GM12878 (cell line): ENCODE measurements at regions not wholly inside any gene's neighbourhood (a gene's known extent, or its start where the extent isn't known, plus 50 kb on each side); places are given as distances from the start of the nearest gene placed in this dataset.

ENCODE experiments used
- ATAC-seq: fragments of 200-7000 bp; cut with Tn5 transposase; 3 replicates; pipeline ENCODE4 v1.9.1; 2020; ENCODE audit warnings: mild to moderate bottlenecking, moderate library complexity
- BruUV-seq: library from RNA; stranded (reverse); fragments of 400-500 nt; replicated peaks from 2 replicates; lab custom pipeline; 2021; lab: Mats Ljungman, UMichigan
- CTCF ChIA-PET: fragments of 300-600 bp; sonication (Branson Sonifier 250); formaldehyde crosslinking; extraction: SDS; loops from one replicate; lab custom pipeline; 2021; ENCODE audit warnings: inconsistent platforms; lab: Yijun Ruan, JAX
- POLR2A ChIA-PET: fragments of 350-600 bp; formaldehyde crosslinking; extraction: SDS; loops from one replicate; lab custom pipeline; 2021; ENCODE audit warnings: inconsistent platforms; lab: Charles Lee
- RAD21 ChIA-PET: fragments of 300-600 bp; sonication (Branson Sonifier 250); formaldehyde crosslinking; loops from one replicate; lab custom pipeline; 2023; ENCODE audit warnings: antibody characterized with exemption; ENCODE audit not compliant: unreplicated experiment; lab: Charles Lee
- SMC1A ChIA-PET: fragments of 300-600 bp; sonication (Branson Sonifier 250); formaldehyde crosslinking; loops from one replicate; lab custom pipeline; 2023; ENCODE audit not compliant: unreplicated experiment, uncharacterized antibody; lab: Charles Lee
- DNase-seq: peaks from one replicate; pipeline ENCODE4 v3.0.0-alpha.2; 2011; ENCODE audit warnings: low read depth, low spot score
- FAIRE-seq: peaks from 3 replicates; lab custom pipeline; 2011; peaks lifted over from hg19 to GRCh38; lab: Jason Lieb, UNC
- H2AFZ ChIP-seq: 2 replicates; pipeline ENCODE4 v1.6.0; 2011; ENCODE audit warnings: low read depth, low read length, control low read depth; ENCODE audit not compliant: control insufficient read depth
- H3K27ac ChIP-seq: 2 replicates; pipeline ENCODE4 v1.5.1; 2011; ENCODE audit warnings: control low read depth; ENCODE audit not compliant: control insufficient read depth, insufficient read depth
- H3K27me3 ChIP-seq, 2 experiments: replicated peaks in 1 of 2; 2 replicates each; pipeline versions ENCODE4 v1.6.0 to v1.6.1; 2011; ENCODE audit warnings: low read length in 1 of 2; ENCODE audit not compliant: control insufficient read depth in 2 of 2, insufficient read depth in 2 of 2
- H3K36me3 ChIP-seq, 2 experiments: 2 replicates each; pipeline ENCODE4 v1.5.1; 2011; ENCODE audit warnings: low read length in 1 of 2; ENCODE audit not compliant: control insufficient read depth in 2 of 2, insufficient read depth in 2 of 2
- H3K4me1 ChIP-seq: 2 replicates; pipeline ENCODE4 v1.6.1; 2011; ENCODE audit warnings: mild to moderate bottlenecking, low read length, moderate library complexity, mixed read lengths; ENCODE audit not compliant: control insufficient read depth, insufficient read depth
- H3K4me2 ChIP-seq: 2 replicates; pipeline ENCODE4 v1.6.0; 2011; ENCODE audit warnings: control low read depth; ENCODE audit not compliant: control insufficient read depth, insufficient read depth
- H3K4me3 ChIP-seq: fragments of 200-600 bp; sonication (generic); 2 replicates; pipeline ENCODE4 v1.5.1; 2016
- H3K79me2 ChIP-seq: 2 replicates; pipeline ENCODE4 v1.6.0; 2011; ENCODE audit warnings: low read length; ENCODE audit not compliant: control insufficient read depth, insufficient read depth
- H3K9ac ChIP-seq: 2 replicates; pipeline ENCODE4 v1.8.0; 2011; ENCODE audit warnings: low read length, control low read depth, mixed read lengths; ENCODE audit not compliant: control insufficient read depth, insufficient read depth
- H3K9me3 ChIP-seq: replicated peaks from 3 replicates; pipeline ENCODE4 v1.5.1; 2011; ENCODE audit warnings: mild to moderate bottlenecking, low read length; ENCODE audit not compliant: control insufficient read depth, insufficient read depth
- H4K20me1 ChIP-seq: 2 replicates; pipeline ENCODE4 v1.6.0; 2011; ENCODE audit not compliant: control insufficient read depth, insufficient read depth
- CBFB ChIP-seq: IDR thresholded peaks from 2 replicates; pipeline ENCODE4 v1.6.1; 2016; ENCODE audit warnings: antibody characterized with exemption, low read depth
- CHD2 ChIP-seq: IDR thresholded peaks from 2 replicates; pipeline ENCODE4 v1.6.1; 2011; ENCODE audit warnings: low read depth, low read length, improper control_type of control experiment, borderline replicate concordance
- ETV6 ChIP-seq, 2 experiments: fragments of 450-650 bp in 1 of 2; IDR thresholded peaks in 1 of 2; conservative IDR thresholded peaks in 1 of 2; 2 replicates each; pipeline ENCODE4 v1.6.1; 2014; ENCODE audit warnings: antibody characterized with exemption in 1 of 2, borderline replicate concordance in 1 of 2, low read depth in 1 of 2, mild to moderate bottlenecking in 1 of 2, moderate library complexity in 1 of 2
- HDAC6 ChIP-seq: fragments of 200-600 bp; sonication (generic); IDR thresholded peaks from one replicate; pipeline ENCODE4 v1.8.0; 2017; ENCODE audit warnings: antibody characterized with exemption; ENCODE audit not compliant: unreplicated experiment
- JUNB ChIP-seq: IDR thresholded peaks from 2 replicates; pipeline ENCODE4 v1.6.1; 2016; ENCODE audit warnings: antibody characterized with exemption, mild to moderate bottlenecking
- MTA2 ChIP-seq: fragments of 450-650 bp; IDR thresholded peaks from 2 replicates; pipeline ENCODE4 v1.6.1; 2016; ENCODE audit warnings: low read depth, mild to moderate bottlenecking, moderate library complexity
- MYB ChIP-seq: fragments of 150-350 bp; IDR thresholded peaks from 2 replicates; pipeline ENCODE4 v1.6.1; 2014; ENCODE audit warnings: mild to moderate bottlenecking, low read depth, low read length, borderline replicate concordance
- SP1 ChIP-seq: IDR thresholded peaks from one replicate; pipeline ENCODE4 v1.6.1; 2011; ENCODE audit warnings: low read depth, low read length
- TCF7 ChIP-seq: IDR thresholded peaks from 2 replicates; pipeline ENCODE4 v1.6.1; 2014; ENCODE audit warnings: antibody characterized with exemption, borderline replicate concordance
- WGBS: methylation state at CpG from one replicate; pipeline ENCODE4 v1.1.6; 2016; ENCODE audit warnings: low lambda C conversion rate; ENCODE audit not compliant: insufficient replicate concordance, insufficient coverage; ENCODE audit errors: missing lambda C conversion rate; 5-methylcytosine and 5-hydroxymethylcytosine counted together
- in situ Hi-C: fragments of 300-500 bp; cut with MboI; formaldehyde crosslinking; loops from 9 replicates; pipeline ENCODE4 v1.14.3; 2018; ENCODE audit warnings: mixed read lengths
- intact Hi-C: fragments of 100-400 bp; cut with micrococcal nuclease; formaldehyde crosslinking; loops from one replicate; pipeline ENCODE4 v1.14.2; 2022; ENCODE audit not compliant: unreplicated experiment
- TF ChIP-seq, protein P1 (sequence below): fragments of 450-650 bp; IDR thresholded peaks from 2 replicates; pipeline ENCODE4 v1.6.1; 2017; ENCODE audit warnings: low read depth, mild to moderate bottlenecking, moderate library complexity
- TF ChIP-seq, protein P2 (sequence below): fragments of 450-650 bp; formaldehyde crosslinking; IDR thresholded peaks from 2 replicates; pipeline ENCODE4 v1.4.0; 2020; ENCODE audit warnings: mild to moderate bottlenecking, moderate library complexity
- TF ChIP-seq, protein P3 (sequence below): fragments of 450-650 bp; IDR thresholded peaks from 2 replicates; pipeline ENCODE4 v1.6.1; 2016; ENCODE audit warnings: mild to moderate bottlenecking, moderate library complexity, borderline replicate concordance

DNA sequence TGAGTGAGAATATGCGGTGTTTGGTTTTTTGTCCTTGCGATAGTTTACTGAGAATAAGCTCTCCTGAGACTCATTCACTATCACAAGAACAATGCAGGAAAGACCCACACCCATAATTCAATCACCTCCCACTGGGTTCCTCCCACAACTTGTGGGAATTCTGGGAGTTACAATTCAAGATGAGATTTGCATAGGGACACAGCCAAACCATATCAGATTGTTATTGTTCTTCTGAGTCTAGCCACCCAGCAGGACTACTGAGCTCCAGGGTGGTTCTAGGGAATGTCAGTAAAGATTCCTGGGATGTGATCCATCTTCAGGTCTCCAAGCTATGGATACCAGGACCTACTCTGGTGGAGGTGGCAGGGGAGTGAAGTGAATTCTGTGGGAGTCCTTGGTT lies 2075.1 kb upstream of the CDH9 start (continued):
- TF ChIP-seq CHD2 = no peak
- no peak for TF ChIP-seq MYB
- TF ChIP-seq CBFB = no peak

DNA sequence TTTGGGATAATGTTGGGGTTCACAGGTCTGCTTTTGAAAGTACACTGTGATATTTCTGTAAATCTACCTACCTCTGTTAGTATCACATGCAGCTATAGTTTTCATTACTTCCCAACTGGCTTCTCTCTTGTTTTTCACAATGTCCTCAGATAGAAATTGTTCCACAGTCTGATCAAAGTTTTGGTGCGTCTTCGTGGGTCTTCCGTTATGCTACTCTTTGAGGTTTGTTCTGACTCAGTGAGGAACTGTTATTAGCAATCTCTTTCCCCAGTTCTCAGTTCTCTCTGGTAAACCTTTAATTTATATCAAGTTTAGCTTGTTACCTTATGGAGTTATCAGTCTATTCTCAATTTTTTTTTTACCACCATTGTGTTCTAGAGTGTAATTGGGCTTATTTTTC lies 2061.2 kb upstream of the CDH9 start:
- Histone ChIP-seq H3K4me2 (no peak overlapping the region), H3K79me2 (no peaks in the 10 kb centered on the region), H4K20me1 (no peaks in the 10 kb centered on the region), H3K27me3 (no peaks in the 10 kb centered on the region), H3K36me3 (no peaks in the 10 kb centered on the region), H3K4me3 (no peak overlapping the region), H3K9ac (no peak overlapping the region), H3K4me1 (no peaks in the 10 kb centered on the region), H3K27ac (no peak overlapping the region), H3K9me3 (no peaks in the 10 kb centered on the region), H2AFZ (no peak overlapping the region)
- RAD21 ChIA-PET = no interaction called here
- no peak for DNase-seq
- in situ Hi-C loops (no loop called here), intact Hi-C loops (no loop called here)
- peak; percentile 71 for ATAC-seq
- no TSS peak for BruUV-seq
- 0% methylated on average over 3 of the region's 3 CpGs for WGBS
- FAIRE-seq = no peak
- CTCF ChIA-PET = no interaction called here
- SMC1A ChIA-PET = no interaction called here
- POLR2A ChIA-PET = no interaction called here
- TF ChIP-seq ETV6 (conservative IDR thresholded peaks at IDR 0.05 in 1 of 2, IDR thresholded peaks at IDR 0.05 in 1 of 2; ENCODE audit: borderline replicate concordance in 1 of 2, low read depth in 1 of 2) (0 out of 4 replicates have a peak, but pooled peaks of 1 of the 2 experiments have one; percentile 14), TCF7 (peak; percentile 74; the same call in 1 of the 2 replicates), SP1 (no peak), JUNB (0 out of 2 replicates have a peak, but pooled peaks have one; percentile 39), HDAC6 (no peak), MTA2 (peak; percentile 64)
- TF ChIP-seq, protein P1, sequence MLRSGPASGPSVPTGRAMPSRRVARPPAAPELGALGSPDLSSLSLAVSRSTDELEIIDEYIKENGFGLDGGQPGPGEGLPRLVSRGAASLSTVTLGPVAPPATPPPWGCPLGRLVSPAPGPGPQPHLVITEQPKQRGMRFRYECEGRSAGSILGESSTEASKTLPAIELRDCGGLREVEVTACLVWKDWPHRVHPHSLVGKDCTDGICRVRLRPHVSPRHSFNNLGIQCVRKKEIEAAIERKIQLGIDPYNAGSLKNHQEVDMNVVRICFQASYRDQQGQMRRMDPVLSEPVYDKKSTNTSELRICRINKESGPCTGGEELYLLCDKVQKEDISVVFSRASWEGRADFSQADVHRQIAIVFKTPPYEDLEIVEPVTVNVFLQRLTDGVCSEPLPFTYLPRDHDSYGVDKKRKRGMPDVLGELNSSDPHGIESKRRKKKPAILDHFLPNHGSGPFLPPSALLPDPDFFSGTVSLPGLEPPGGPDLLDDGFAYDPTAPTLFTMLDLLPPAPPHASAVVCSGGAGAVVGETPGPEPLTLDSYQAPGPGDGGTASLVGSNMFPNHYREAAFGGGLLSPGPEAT = no peak
- TF ChIP-seq, protein P2, sequence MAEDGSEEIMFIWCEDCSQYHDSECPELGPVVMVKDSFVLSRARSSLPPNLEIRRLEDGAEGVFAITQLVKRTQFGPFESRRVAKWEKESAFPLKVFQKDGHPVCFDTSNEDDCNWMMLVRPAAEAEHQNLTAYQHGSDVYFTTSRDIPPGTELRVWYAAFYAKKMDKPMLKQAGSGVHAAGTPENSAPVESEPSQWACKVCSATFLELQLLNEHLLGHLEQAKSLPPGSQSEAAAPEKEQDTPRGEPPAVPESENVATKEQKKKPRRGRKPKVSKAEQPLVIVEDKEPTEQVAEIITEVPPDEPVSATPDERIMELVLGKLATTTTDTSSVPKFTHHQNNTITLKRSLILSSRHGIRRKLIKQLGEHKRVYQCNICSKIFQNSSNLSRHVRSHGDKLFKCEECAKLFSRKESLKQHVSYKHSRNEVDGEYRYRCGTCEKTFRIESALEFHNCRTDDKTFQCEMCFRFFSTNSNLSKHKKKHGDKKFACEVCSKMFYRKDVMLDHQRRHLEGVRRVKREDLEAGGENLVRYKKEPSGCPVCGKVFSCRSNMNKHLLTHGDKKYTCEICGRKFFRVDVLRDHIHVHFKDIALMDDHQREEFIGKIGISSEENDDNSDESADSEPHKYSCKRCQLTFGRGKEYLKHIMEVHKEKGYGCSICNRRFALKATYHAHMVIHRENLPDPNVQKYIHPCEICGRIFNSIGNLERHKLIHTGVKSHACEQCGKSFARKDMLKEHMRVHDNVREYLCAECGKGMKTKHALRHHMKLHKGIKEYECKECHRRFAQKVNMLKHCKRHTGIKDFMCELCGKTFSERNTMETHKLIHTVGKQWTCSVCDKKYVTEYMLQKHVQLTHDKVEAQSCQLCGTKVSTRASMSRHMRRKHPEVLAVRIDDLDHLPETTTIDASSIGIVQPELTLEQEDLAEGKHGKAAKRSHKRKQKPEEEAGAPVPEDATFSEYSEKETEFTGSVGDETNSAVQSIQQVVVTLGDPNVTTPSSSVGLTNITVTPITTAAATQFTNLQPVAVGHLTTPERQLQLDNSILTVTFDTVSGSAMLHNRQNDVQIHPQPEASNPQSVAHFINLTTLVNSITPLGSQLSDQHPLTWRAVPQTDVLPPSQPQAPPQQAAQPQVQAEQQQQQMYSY (CRISPR knock-in tag) = no peak
- TF ChIP-seq, protein P3, sequence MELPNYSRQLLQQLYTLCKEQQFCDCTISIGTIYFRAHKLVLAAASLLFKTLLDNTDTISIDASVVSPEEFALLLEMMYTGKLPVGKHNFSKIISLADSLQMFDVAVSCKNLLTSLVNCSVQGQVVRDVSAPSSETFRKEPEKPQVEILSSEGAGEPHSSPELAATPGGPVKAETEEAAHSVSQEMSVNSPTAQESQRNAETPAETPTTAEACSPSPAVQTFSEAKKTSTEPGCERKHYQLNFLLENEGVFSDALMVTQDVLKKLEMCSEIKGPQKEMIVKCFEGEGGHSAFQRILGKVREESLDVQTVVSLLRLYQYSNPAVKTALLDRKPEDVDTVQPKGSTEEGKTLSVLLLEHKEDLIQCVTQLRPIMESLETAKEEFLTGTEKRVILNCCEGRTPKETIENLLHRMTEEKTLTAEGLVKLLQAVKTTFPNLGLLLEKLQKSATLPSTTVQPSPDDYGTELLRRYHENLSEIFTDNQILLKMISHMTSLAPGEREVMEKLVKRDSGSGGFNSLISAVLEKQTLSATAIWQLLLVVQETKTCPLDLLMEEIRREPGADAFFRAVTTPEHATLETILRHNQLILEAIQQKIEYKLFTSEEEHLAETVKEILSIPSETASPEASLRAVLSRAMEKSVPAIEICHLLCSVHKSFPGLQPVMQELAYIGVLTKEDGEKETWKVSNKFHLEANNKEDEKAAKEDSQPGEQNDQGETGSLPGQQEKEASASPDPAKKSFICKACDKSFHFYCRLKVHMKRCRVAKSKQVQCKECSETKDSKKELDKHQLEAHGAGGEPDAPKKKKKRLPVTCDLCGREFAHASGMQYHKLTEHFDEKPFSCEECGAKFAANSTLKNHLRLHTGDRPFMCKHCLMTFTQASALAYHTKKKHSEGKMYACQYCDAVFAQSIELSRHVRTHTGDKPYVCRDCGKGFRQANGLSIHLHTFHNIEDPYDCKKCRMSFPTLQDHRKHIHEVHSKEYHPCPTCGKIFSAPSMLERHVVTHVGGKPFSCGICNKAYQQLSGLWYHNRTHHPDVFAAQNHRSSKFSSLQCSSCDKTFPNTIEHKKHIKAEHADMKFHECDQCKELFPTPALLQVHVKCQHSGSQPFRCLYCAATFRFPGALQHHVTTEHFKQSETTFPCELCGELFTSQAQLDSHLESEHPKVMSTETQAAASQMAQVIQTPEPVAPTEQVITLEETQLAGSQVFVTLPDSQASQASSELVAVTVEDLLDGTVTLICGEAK = no peak
